OCI-LY7 (cell line): ENCODE measurements at regions not wholly inside any gene's neighbourhood (a gene's known extent, or its start where the extent isn't known, plus 50 kb on each side); places are given as distances from the start of the nearest gene placed in this dataset.
"Not testable (repeated sequence)": the region's sequence is repeated elsewhere in the genome, so short reads cannot be mapped to it uniquely, and the experiment has no call there.

Experiments
- BruUV-seq: library from RNA; stranded (reverse); fragments of 400-500 nt; replicated peaks from 2 replicates; lab custom pipeline; 2021; lab: Mats Ljungman, UMichigan
- CTCF ChIA-PET: fragments of 300-600 bp; sonication (Branson Sonifier 250); formaldehyde crosslinking; loops from one replicate; lab custom pipeline; 2022; ENCODE audit warnings: antibody characterized with exemption; ENCODE audit not compliant: unreplicated experiment; lab: Charles Lee
- POLR2A ChIA-PET: fragments of 300-600 bp; sonication (Branson Sonifier 250); formaldehyde crosslinking; loops from one replicate; lab custom pipeline; 2022; ENCODE audit warnings: antibody characterized with exemption; lab: Charles Lee
- DNase-seq: peaks from one replicate; pipeline ENCODE4 v3.0.0-alpha.2; 2015; ENCODE audit warnings: low spot score
- H2AFZ ChIP-seq: fragments of 200-600 bp; sonication (generic), shearing (Covaris generic); 2 replicates; pipeline ENCODE4 v1.6.1; 2014; ENCODE audit warnings: mild to moderate bottlenecking, antibody characterized with exemption, low read length, moderate library complexity
- H3K27ac ChIP-seq: fragments of 200-600 bp; sonication (generic); 2 replicates; pipeline ENCODE4 v1.5.1; 2014; ENCODE audit warnings: mixed run types, low read depth, mild to moderate bottlenecking, moderate library complexity, low read length, inconsistent platforms; ENCODE audit not compliant: poor library complexity, severe bottlenecking
- H3K36me3 ChIP-seq: fragments of 200-600 bp; sonication (generic); 2 replicates; pipeline ENCODE4 v1.6.1; 2014; ENCODE audit warnings: mild to moderate bottlenecking, antibody characterized with exemption, low read length, moderate library complexity, mixed read lengths; ENCODE audit not compliant: insufficient read depth
- H3K4me1 ChIP-seq: fragments of 200-600 bp; sonication (generic); 2 replicates; pipeline ENCODE4 v1.5.1; 2014; ENCODE audit warnings: mild to moderate bottlenecking, low read length; ENCODE audit not compliant: insufficient read depth, poor library complexity, severe bottlenecking
- H3K4me2 ChIP-seq: fragments of 200-600 bp; sonication (generic); 2 replicates; pipeline ENCODE4 v1.6.1; 2014; ENCODE audit warnings: mild to moderate bottlenecking, low read length
- H3K4me3 ChIP-seq: fragments of 200-600 bp; sonication (generic); 2 replicates; pipeline ENCODE4 v1.5.1; 2014; ENCODE audit warnings: mild to moderate bottlenecking, low read depth, low read length; ENCODE audit not compliant: poor library complexity, severe bottlenecking
- H3K79me2 ChIP-seq: fragments of 200-600 bp; sonication (generic); 2 replicates; pipeline ENCODE4 v1.6.1; 2016; ENCODE audit warnings: low read depth, mild to moderate bottlenecking, low read length, moderate library complexity, mixed read lengths; ENCODE audit not compliant: insufficient read depth
- H3K9me2 ChIP-seq: fragments of 200-600 bp; sonication (generic); 2 replicates; pipeline ENCODE4 v1.6.1; 2016; ENCODE audit warnings: mild to moderate bottlenecking, low read length, mixed read lengths; ENCODE audit not compliant: insufficient read depth
- H3K9me3 ChIP-seq: fragments of 200-600 bp; sonication (generic); 2 replicates; pipeline ENCODE4 v1.6.1; 2014; ENCODE audit warnings: mild to moderate bottlenecking, mixed run types, low read length, mixed read lengths
- H4K20me1 ChIP-seq: fragments of 200-600 bp; sonication (generic); 2 replicates; pipeline ENCODE4 v1.6.1; 2014; ENCODE audit warnings: mild to moderate bottlenecking, antibody characterized with exemption, low read length, moderate library complexity, mixed read lengths; ENCODE audit not compliant: insufficient read depth
- CTCF ChIP-seq: fragments of 200-600 bp; sonication (generic); conservative IDR thresholded peaks from 2 replicates; pipeline ENCODE4 v1.5.1; 2014; ENCODE audit warnings: mild to moderate bottlenecking, antibody characterized with exemption, low read length, moderate library complexity, mixed read lengths
- EZH2phosphoT487 ChIP-seq: fragments of 200-600 bp; sonication (generic); IDR thresholded peaks from 2 replicates; pipeline ENCODE4 v1.6.1; 2018; ENCODE audit warnings: low read depth, borderline replicate concordance, mild to moderate bottlenecking, mixed run types, antibody characterized with exemption, low read length, moderate library complexity, mixed read lengths
- intact Hi-C: fragments of 100-400 bp; cut with micrococcal nuclease; formaldehyde crosslinking; loops from one replicate; pipeline ENCODE4 v1.10.0; 2022; ENCODE audit not compliant: unreplicated experiment

GRCh38 chr6:67914419-67914818 is 720.7 kb upstream of the ADGRB3 start:
- no peak for TF ChIP-seq CTCF
- TF ChIP-seq EZH2phosphoT487, result no peak
- Histone ChIP-seq H3K4me2 (no peak overlapping the region), H3K79me2 (no peaks in the 10 kb centered on the region), H3K9me3 (0 out of 2 replicates have a peak, but pooled peaks cover 6% of the 10 kb centered on the region), H2AFZ (no peak overlapping the region), H3K36me3 (no peaks in the 10 kb centered on the region), H3K9me2 (no peaks in the 10 kb centered on the region), H4K20me1 (no peaks in the 10 kb centered on the region), H3K4me3 (no peak overlapping the region), H3K4me1 (no peaks in the 10 kb centered on the region), H3K27ac (no peak overlapping the region)
- no peak for DNase-seq
- ChIA-PET CTCF (no interaction called here), POLR2A (no interaction called here)
- no TSS peak for BruUV-seq
- intact Hi-C loops, result no loop called here

DNA sequence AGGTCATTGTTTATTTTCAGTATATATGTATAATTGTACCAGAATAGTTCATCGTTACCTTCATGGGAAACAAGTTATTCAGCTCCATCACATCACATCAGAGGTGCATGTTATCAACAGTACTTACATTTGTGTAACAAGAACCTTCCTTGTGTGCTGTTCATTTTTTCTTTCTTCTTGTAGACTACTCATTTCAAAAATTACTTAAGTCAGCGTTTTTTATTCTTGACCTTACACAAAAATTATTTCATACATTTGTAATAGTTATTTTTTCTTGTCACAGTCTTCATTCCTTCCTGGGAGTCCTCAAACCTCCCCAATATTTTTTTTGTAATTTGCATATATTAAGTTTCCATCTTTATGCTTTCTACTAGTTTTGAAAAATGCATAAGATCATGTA is 725.7 kb upstream of the ADGRB3 start:
- ChIA-PET CTCF (no interaction called here), POLR2A (no interaction called here)
- Histone ChIP-seq H3K9me2 (no peaks in the 10 kb centered on the region), H3K9me3 (0 out of 2 replicates have a peak, but pooled peaks cover under 1% of the 10 kb centered on the region), H2AFZ (no peak overlapping the region), H4K20me1 (no peaks in the 10 kb centered on the region), H3K4me1 (no peaks in the 10 kb centered on the region), H3K27ac (no peak overlapping the region), H3K4me3 (no peak overlapping the region), H3K4me2 (no peak overlapping the region), H3K36me3 (no peaks in the 10 kb centered on the region), H3K79me2 (no peaks in the 10 kb centered on the region)
- TF ChIP-seq CTCF, result no peak
- TF ChIP-seq EZH2phosphoT487, result no peak
- DNase-seq, result no peak
- intact Hi-C loops, result no loop called here
- BruUV-seq, result no TSS peak

GRCh38 chr6:67908379-67908778 is 726.7 kb upstream of the ADGRB3 start:
- DNase-seq, result no peak
- no peaks in the 10 kb centered on the region for H3K4me1 ChIP-seq
- H2AFZ ChIP-seq, result no peak overlapping the region
- no peaks in the 10 kb centered on the region for H3K79me2 ChIP-seq
- H4K20me1 ChIP-seq, result no peaks in the 10 kb centered on the region
- no peak for TF ChIP-seq CTCF
- TF ChIP-seq EZH2phosphoT487, result no peak
- ChIA-PET CTCF (no interaction called here), POLR2A (no interaction called here)
- intact Hi-C loops, result no loop called here
- no peaks in the 10 kb centered on the region for H3K9me2 ChIP-seq
- BruUV-seq, result no TSS peak
- no peaks in the 10 kb centered on the region for H3K9me3 ChIP-seq
- no peaks in the 10 kb centered on the region for H3K36me3 ChIP-seq
- H3K4me2 ChIP-seq, result no peak overlapping the region
- H3K4me3 ChIP-seq, result no peak overlapping the region
- no peak overlapping the region for H3K27ac ChIP-seq

- H3K4me2 ChIP-seq, H3K27ac ChIP-seq, BruUV-seq, H3K9me3 ChIP-seq, H4K20me1 ChIP-seq, H3K4me3 ChIP-seq, H3K4me1 ChIP-seq, CTCF ChIA-PET, DNase-seq, H3K79me2 ChIP-seq, H2AFZ ChIP-seq, intact Hi-C loops, H3K36me3 ChIP-seq, H3K9me2 ChIP-seq: not testable (repeated sequence)
- POLR2A ChIA-PET, result interaction anchor here (0.6 kb wide), 1 partner anchor 1610 kb away, joined by 4 read pairs; no protein-coding TSS in a partner anchor
These were observed 730.3 kb upstream of the ADGRB3 start for GRCh38 chr6:67904735-67905134.
